ENCODE measurements at regions not wholly inside any gene's neighbourhood (a gene's known extent, or its start where the extent isn't known, plus 50 kb on each side); places are given as distances from the start of the nearest gene placed in this dataset.

- no peak for TF ChIP-seq CTCF (IDR thresholded peaks at IDR 0.05; ENCODE audit: poor library complexity)
- no peak for TF ChIP-seq EZH2phosphoT487 (IDR thresholded peaks at IDR 0.05; ENCODE audit: low read depth, severe bottlenecking, unreplicated experiment)
- no peak for TF ChIP-seq EZH2 (IDR thresholded peaks at IDR 0.05; ENCODE audit: borderline replicate concordance)
Observed at GRCh38 chr14:82488473-82488872, 954.8 kb upstream of the SEL1L start.
